ENCODE measurements at regions not wholly inside any gene's neighbourhood (a gene's known extent, or its start where the extent isn't known, plus 50 kb on each side); places are given as distances from the start of the nearest gene placed in this dataset.

DNA sequence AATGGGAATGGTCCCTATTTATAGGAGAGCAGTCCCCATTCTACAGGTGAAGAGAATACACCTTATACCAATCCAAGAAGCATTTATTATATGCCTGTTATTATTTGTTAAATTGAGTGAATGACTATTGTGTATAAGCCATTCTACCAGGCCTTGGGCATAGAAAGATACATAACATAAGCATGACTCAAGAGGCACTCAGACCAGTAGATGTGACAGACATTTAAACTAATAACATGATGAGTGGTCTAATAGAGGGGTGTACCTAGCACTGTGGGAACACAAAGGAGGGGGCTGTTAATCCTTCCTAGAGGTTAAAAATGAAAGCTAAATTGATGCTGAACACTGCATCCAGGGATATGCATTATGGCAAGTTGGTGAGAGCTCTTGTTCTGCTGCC lies 145.0 kb upstream of the TNC start:
- H3K27ac Mint-ChIP-seq: no peak overlapping the region

GRCh38 chr9:115263371-115264075 lies 145.6 kb upstream of the TNC start:
- peaks cover 9% of the 10 kb centered on the region for H3K27me3 Mint-ChIP-seq
- no peaks in the 10 kb centered on the region for H3K36me3 Mint-ChIP-seq
- H3K9me3 Mint-ChIP-seq: no peaks in the 10 kb centered on the region
- no peak overlapping the region for H3K27ac Mint-ChIP-seq
- no peaks in the 10 kb centered on the region for H3K4me1 Mint-ChIP-seq
- H3K4me3 Mint-ChIP-seq: no peak overlapping the region
- DNase-seq: no peak

More for the DNA sequence above, 145.0 kb upstream of the TNC start:
- no peak for DNase-seq
- Mint-ChIP-seq H3K4me3 (no peak overlapping the region), H3K9me3 (no peaks in the 10 kb centered on the region), H3K36me3 (no peaks in the 10 kb centered on the region), H3K27me3 (peaks cover 9% of the 10 kb centered on the region), H3K4me1 (no peaks in the 10 kb centered on the region)

GRCh38 chr9:115264313-115264712 lies 146.4 kb upstream of the TNC start:
- Mint-ChIP-seq H3K9me3 (no peaks in the 10 kb centered on the region), H3K27ac (no peak overlapping the region), H3K27me3 (peaks cover 11% of the 10 kb centered on the region), H3K36me3 (no peaks in the 10 kb centered on the region), H3K4me3 (no peak overlapping the region), H3K4me1 (no peaks in the 10 kb centered on the region)
- DNase-seq: no peak

DNA sequence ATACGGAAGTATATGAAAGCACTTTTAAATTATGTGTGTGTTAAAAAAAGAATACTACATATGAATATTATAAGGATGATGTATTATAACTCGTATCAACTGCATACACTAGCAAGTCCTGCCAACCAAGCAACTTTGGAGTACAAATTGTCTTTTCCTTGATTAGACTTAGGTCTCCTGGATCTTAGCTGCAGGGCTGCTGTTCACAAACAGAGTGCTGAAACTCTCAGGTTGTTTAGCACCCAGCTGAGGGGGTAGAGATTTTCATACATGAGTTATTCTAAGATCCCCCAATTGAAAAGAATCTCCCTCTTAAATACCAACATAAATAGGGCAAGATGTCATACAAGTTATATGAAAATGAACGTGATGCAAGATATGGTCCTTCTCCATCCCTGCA lies 149.8 kb upstream of the TNC start:
- H3K9me3 Mint-ChIP-seq: peaks cover 2% of the 10 kb centered on the region
- no peaks in the 10 kb centered on the region for H3K4me1 Mint-ChIP-seq
- no peaks in the 10 kb centered on the region for H3K36me3 Mint-ChIP-seq
- no peak overlapping the region for H3K4me3 Mint-ChIP-seq
- no peak for DNase-seq
- H3K27me3 Mint-ChIP-seq: peaks cover 9% of the 10 kb centered on the region
- H3K27ac Mint-ChIP-seq: no peak overlapping the region

GRCh38 chr9:115275753-115276152 lies 157.8 kb upstream of the TNC start:
- no peak for DNase-seq
- Mint-ChIP-seq H3K27me3 (peaks cover 25% of the 10 kb centered on the region), H3K27ac (no peak overlapping the region), H3K4me1 (no peaks in the 10 kb centered on the region), H3K36me3 (no peaks in the 10 kb centered on the region), H3K9me3 (peaks cover 1% of the 10 kb centered on the region), H3K4me3 (no peak overlapping the region)

DNA sequence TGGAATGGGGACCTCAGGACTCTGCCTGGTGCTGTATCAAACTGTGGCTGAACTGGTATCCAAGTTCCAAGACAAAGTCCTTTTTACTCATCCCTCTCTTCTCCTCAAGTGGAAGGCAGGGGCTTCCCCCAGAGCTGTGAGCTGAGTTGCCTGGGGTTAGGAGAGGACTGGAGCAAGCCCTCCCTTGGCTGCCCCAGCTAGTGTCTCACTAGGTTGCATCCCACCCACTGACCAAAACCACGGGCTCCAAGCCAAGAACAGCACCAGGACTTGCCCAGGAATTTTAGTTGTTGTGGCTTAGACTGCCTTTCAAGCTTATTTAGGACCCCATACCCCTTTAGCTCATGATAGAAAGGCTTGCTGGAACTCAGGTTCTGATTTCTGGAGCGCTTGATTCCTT lies 158.7 kb upstream of the TNC start:
- DNase-seq: no peak
- H3K27ac Mint-ChIP-seq: no peak overlapping the region
- H3K9me3 Mint-ChIP-seq: peaks cover 1% of the 10 kb centered on the region
- no peaks in the 10 kb centered on the region for H3K36me3 Mint-ChIP-seq
- H3K27me3 Mint-ChIP-seq: peaks cover 27% of the 10 kb centered on the region
- no peaks in the 10 kb centered on the region for H3K4me1 Mint-ChIP-seq
- H3K4me3 Mint-ChIP-seq: no peak overlapping the region

- H3K9me3 Mint-ChIP-seq: peaks cover 1% of the 10 kb centered on the region
Observed at GRCh38 chr9:115277301-115277700, 159.3 kb upstream of the TNC start.

GRCh38 chr9:115278326-115279035 lies 160.5 kb upstream of the TNC start:
- Mint-ChIP-seq H3K36me3 (no peaks in the 10 kb centered on the region), H3K4me3 (no peak overlapping the region)

More at GRCh38 chr9:115277301-115277700, 159.3 kb upstream of the TNC start:
- no peak for DNase-seq
- no peaks in the 10 kb centered on the region for H3K4me1 Mint-ChIP-seq
- H3K4me3 Mint-ChIP-seq: no peak overlapping the region
- no peak overlapping the region for H3K27ac Mint-ChIP-seq
- H3K27me3 Mint-ChIP-seq: peaks cover 33% of the 10 kb centered on the region
- H3K36me3 Mint-ChIP-seq: no peaks in the 10 kb centered on the region

GRCh38 chr9:115283395-115283794 lies 165.4 kb upstream of the TNC start:
- H3K4me1 Mint-ChIP-seq: no peaks in the 10 kb centered on the region
- no peaks in the 10 kb centered on the region for H3K9me3 Mint-ChIP-seq
- no peak overlapping the region for H3K27ac Mint-ChIP-seq
- no peak overlapping the region for H3K4me3 Mint-ChIP-seq
- no peak for DNase-seq
- H3K27me3 Mint-ChIP-seq: peaks cover 26% of the 10 kb centered on the region
- no peaks in the 10 kb centered on the region for H3K36me3 Mint-ChIP-seq

More at GRCh38 chr9:115278326-115279035, 160.5 kb upstream of the TNC start:
- H3K27me3 Mint-ChIP-seq: peaks cover 35% of the 10 kb centered on the region
- no peaks in the 10 kb centered on the region for H3K4me1 Mint-ChIP-seq
- H3K9me3 Mint-ChIP-seq: no peaks in the 10 kb centered on the region
- DNase-seq: no peak
- H3K27ac Mint-ChIP-seq: no peak overlapping the region

DNA sequence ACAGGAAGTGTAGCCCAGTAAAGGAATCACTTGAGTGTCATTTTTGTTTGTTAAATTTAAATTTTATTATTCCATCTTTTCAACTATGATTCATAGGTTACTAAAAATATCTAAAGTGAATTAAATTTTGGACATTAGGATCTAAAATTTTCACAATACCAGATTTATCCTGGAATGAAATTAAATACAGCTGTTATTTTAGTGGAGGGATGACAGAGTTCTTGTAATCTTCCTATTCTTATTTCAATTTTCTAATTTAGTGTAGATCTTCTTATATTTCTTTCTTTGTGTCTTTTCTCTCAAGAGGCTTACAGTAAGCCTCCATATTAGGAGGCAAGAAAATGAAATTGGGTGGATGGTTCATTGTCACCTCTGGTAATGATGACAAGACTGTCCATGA lies 167.9 kb upstream of the TNC start:
- H3K9me3 Mint-ChIP-seq: no peaks in the 10 kb centered on the region
- no peaks in the 10 kb centered on the region for H3K4me1 Mint-ChIP-seq
- H3K36me3 Mint-ChIP-seq: no peaks in the 10 kb centered on the region
- H3K27me3 Mint-ChIP-seq: peaks cover 12% of the 10 kb centered on the region
- H3K27ac Mint-ChIP-seq: no peak overlapping the region
- H3K4me3 Mint-ChIP-seq: no peak overlapping the region
- no peak for DNase-seq

DNA sequence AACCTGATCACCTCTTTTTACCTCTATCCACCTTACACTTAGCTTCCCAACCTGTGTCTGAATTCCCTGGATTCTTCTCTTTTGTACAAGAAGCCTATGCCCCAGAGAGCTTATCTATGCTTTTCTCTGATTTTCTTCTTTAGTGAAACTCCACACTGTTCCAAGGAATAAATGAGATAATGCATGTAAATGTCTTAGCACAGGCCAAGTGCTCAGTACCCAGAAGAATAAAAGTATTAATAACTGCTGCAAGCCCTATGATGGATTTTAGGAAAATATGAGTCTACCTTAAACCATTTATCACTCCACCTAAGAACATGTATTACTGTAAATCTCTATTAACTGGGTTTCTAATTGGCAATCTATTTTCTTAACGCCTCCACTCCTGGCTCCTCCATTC lies 168.5 kb upstream of the TNC start:
- no peaks in the 10 kb centered on the region for H3K9me3 Mint-ChIP-seq
- peaks cover 12% of the 10 kb centered on the region for H3K27me3 Mint-ChIP-seq
- no peaks in the 10 kb centered on the region for H3K36me3 Mint-ChIP-seq
- no peak for DNase-seq
- no peaks in the 10 kb centered on the region for H3K4me1 Mint-ChIP-seq
- H3K4me3 Mint-ChIP-seq: no peak overlapping the region
- H3K27ac Mint-ChIP-seq: no peak overlapping the region

DNA sequence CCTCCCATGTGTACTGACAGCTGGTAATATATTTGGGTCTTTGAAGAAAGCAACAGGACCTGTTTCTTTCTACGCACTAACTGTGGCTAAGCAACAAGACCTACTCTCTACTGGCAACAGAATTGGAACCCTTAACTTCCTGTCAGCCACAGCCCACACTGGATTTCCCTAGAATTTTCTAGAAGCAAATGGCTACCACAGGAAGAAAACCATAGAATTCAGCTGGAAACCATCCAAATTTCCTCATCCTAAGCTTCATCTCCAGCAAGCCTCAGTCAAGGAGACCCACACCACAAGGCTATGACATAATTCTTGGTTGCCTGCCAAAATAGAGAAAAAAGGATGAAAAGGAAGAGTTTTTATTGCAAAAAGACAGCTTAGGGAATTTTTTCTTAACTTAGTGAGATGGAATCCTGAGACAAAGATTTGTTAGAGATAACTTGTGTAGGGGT lies 171.8 kb upstream of the TNC start:
- H3K4me3 Mint-ChIP-seq: no peak overlapping the region
- DNase-seq: no peak
- no peaks in the 10 kb centered on the region for H3K36me3 Mint-ChIP-seq
- no peaks in the 10 kb centered on the region for H3K4me1 Mint-ChIP-seq
- no peaks in the 10 kb centered on the region for H3K9me3 Mint-ChIP-seq
- H3K27me3 Mint-ChIP-seq: no peaks in the 10 kb centered on the region
- H3K27ac Mint-ChIP-seq: no peak overlapping the region

DNA sequence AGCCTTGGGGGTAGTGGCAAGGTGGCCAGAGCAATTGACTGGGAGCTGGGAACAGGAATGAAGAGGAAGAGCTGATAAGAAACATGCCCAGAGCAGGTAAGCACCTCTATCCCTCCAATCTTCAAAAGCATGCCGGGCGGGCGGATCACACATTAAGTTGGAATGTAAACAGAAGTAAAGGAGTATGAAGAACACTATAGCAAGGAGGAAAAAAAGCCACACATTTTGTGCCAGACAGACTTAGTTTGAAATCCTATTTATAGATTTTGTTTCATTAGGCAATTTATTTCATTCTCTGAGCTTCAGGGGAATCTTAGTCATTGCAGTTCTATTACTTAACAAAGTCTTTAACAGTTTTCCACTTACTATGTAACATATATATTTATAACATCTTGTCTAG lies 173.9 kb upstream of the TNC start:
- Mint-ChIP-seq H3K4me1 (no peaks in the 10 kb centered on the region), H3K27ac (no peak overlapping the region), H3K9me3 (no peaks in the 10 kb centered on the region), H3K36me3 (no peaks in the 10 kb centered on the region), H3K4me3 (no peak overlapping the region), H3K27me3 (peaks cover 5% of the 10 kb centered on the region)
- no peak for DNase-seq

DNA sequence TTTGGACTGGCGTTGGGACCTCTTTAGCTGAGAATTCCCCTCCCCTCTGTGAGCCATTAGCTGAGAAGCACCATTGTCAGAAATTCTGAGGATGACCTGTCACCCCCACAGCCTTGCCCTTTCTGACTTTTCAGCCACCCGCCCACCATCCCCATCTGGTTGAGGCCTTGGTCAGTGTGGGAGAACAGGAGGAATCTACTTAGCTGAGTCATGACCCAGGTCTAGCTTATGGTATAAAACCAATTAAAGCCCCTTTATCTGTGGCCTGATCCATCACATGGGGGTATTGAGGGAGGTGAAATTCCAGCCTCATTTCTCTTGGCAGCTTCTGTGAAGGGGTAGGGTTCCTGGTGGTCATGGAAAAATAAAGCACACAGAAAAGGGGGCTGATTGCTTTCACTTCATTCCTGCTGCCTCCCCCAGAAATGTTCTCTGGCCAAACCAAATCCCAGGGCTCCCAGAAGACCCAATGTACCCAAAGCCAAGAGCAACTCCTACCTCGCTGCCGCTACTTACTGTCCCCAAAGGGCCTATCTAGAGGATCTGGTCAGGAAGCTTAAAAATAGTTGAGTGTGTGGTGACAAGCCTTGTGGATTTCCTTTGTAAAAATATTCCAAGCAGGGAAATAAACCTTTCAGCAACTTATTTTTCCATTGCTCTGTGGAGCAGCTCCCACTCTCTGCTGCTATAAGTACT lies 174.8 kb upstream of the TNC start:
- peaks cover 5% of the 10 kb centered on the region for H3K27me3 Mint-ChIP-seq
- no peak overlapping the region for H3K27ac Mint-ChIP-seq
- no peaks in the 10 kb centered on the region for H3K4me1 Mint-ChIP-seq
- DNase-seq: no peak
- H3K36me3 Mint-ChIP-seq: no peaks in the 10 kb centered on the region
- H3K9me3 Mint-ChIP-seq: no peaks in the 10 kb centered on the region
- H3K4me3 Mint-ChIP-seq: no peak overlapping the region

- Mint-ChIP-seq H3K27ac (no peak overlapping the region), H3K4me3 (no peak overlapping the region), H3K27me3 (peaks cover 5% of the 10 kb centered on the region), H3K4me1 (no peaks in the 10 kb centered on the region), H3K36me3 (no peaks in the 10 kb centered on the region), H3K9me3 (no peaks in the 10 kb centered on the region)
- no peak for DNase-seq
Observed at GRCh38 chr9:115295734-115296133, 177.8 kb upstream of the TNC start.
